IPS DF 6.9 (cell line): ENCODE measurements at regions not wholly inside any gene's neighbourhood (a gene's known extent, or its start where the extent isn't known, plus 50 kb on each side); places are given as distances from the start of the nearest gene placed in this dataset.
"Not testable (repeated sequence)": the region's sequence is repeated elsewhere in the genome, so short reads cannot be mapped to it uniquely, and the experiment has no call there.

Source experiments
- DNase-seq: peaks from one replicate; pipeline ENCODE4 v3.0.0-alpha.2; 2013; ENCODE audit warnings: low read depth, low spot score
- H3K27ac ChIP-seq: one replicate; pipeline ENCODE4 v1.5.1; 2013; ENCODE audit warnings: low read length, control low read depth
- H3K27me3 ChIP-seq: 2 replicates; pipeline ENCODE4 v1.6.1; 2013; ENCODE audit warnings: mild to moderate bottlenecking, low read length; ENCODE audit not compliant: control insufficient read depth, insufficient read depth
- H3K36me3 ChIP-seq: 2 replicates; pipeline ENCODE4 v1.6.1; 2013; ENCODE audit warnings: low read length; ENCODE audit not compliant: control insufficient read depth, insufficient read depth
- H3K4me1 ChIP-seq: 2 replicates; pipeline ENCODE4 v1.6.1; 2013; ENCODE audit warnings: low read length; ENCODE audit not compliant: control insufficient read depth, insufficient read depth
- H3K4me3 ChIP-seq: 2 replicates; pipeline ENCODE4 v1.5.1; 2013; ENCODE audit warnings: mild to moderate bottlenecking, low read length
- H3K9me3 ChIP-seq: 2 replicates; pipeline ENCODE4 v1.6.1; 2013; ENCODE audit warnings: low read length, inconsistent platforms; ENCODE audit not compliant: control insufficient read depth, insufficient read depth
- WGBS: extraction: QIAGEN DNeasy Blood & Tissue Kit; methylation state at CpG from one replicate; pipeline ENCODE4 v1.1.7; 2013; ENCODE audit warnings: mixed read lengths, missing lambda C conversion rate; ENCODE audit not compliant: insufficient read length, insufficient coverage; 5-methylcytosine and 5-hydroxymethylcytosine counted together

- Histone ChIP-seq H3K4me1 (no peaks in the 10 kb centered on the region), H3K4me3 (no peak overlapping the region), H3K36me3 (no peaks in the 10 kb centered on the region), H3K9me3 (no peaks in the 10 kb centered on the region), H3K27ac (no peak overlapping the region), H3K27me3 (no peaks in the 10 kb centered on the region)
- WGBS, result no CpG with 5 or more reads among the region's 4 CpGs
- DNase-seq, result no peak
Measured at GRCh38 chr5:21030981-21031380, 1043.0 kb upstream of the CDH18 start.

GRCh38 chr5:21024966-21025365 lies 1037.0 kb upstream of the CDH18 start:
- Histone ChIP-seq H3K4me3 (no peak overlapping the region), H3K36me3 (no peaks in the 10 kb centered on the region), H3K27ac (no peak overlapping the region), H3K27me3 (no peaks in the 10 kb centered on the region), H3K4me1 (no peaks in the 10 kb centered on the region), H3K9me3 (no peaks in the 10 kb centered on the region)
- DNase-seq, result no peak
- no CpG with 5 or more reads among the region's 1 CpG for WGBS

DNA sequence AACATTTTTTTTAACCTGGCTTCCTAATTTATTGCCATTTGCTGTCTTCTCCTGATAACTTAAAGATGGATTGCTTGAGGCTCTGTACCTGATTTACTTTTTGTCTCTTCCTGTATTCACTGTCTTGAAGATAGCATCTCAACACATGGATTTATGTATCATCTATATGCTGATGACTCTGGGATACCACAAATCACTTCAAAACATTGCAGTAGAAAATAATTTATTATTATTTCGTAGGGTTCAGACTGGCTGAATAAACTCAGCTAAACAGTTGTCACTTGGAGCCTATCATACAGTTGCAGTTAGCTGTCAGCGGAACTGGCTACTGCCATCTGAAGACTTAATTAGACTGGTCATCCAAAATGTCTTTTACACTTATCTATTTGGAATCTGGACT lies 1025.2 kb upstream of the CDH18 start:
- no peak for DNase-seq
- Histone ChIP-seq H3K36me3 (no peaks in the 10 kb centered on the region), H3K27ac (no peak overlapping the region), H3K4me1 (no peaks in the 10 kb centered on the region), H3K27me3 (no peaks in the 10 kb centered on the region), H3K4me3 (no peak overlapping the region), H3K9me3 (no peaks in the 10 kb centered on the region)
- no CpG with 5 or more reads among the region's 2 CpGs for WGBS

GRCh38 chr5:21007781-21008180 lies 1019.8 kb upstream of the CDH18 start:
- H3K27me3 ChIP-seq, result no peaks in the 10 kb centered on the region
- WGBS, result no CpG with 5 or more reads among the region's 2 CpGs
- no peaks in the 10 kb centered on the region for H3K36me3 ChIP-seq
- H3K4me3 ChIP-seq, result no peak overlapping the region
- DNase-seq, result no peak
- no peaks in the 10 kb centered on the region for H3K9me3 ChIP-seq
- H3K27ac ChIP-seq, result no peak overlapping the region
- H3K4me1 ChIP-seq, result no peaks in the 10 kb centered on the region

DNA sequence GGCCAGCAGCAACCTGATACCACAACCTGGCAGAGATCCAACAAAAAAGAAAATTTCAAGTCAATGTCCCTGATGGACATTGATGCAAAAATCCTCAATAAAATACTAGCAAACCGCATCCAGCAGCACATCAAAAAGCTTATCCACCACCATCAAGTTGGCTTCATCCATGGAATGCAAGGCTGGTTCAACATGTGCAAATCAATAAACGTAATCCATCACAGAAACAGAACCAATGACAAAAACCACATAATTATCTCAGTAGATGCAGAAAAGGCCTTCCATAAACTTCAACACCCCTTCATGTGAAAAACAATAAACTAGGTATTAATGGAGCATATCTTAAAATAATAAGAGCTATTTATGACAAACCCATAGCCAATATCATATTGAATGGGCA lies 1000.9 kb upstream of the CDH18 start:
- not testable (repeated sequence) for DNase-seq, H3K27me3 ChIP-seq, H3K4me1 ChIP-seq, H3K27ac ChIP-seq, H3K9me3 ChIP-seq, H3K4me3 ChIP-seq, H3K36me3 ChIP-seq
- no CpG with 5 or more reads among the region's 2 CpGs for WGBS

- Histone ChIP-seq H3K4me3 (no peak overlapping the region), H3K4me1 (no peaks in the 10 kb centered on the region), H3K27me3 (no peaks in the 10 kb centered on the region), H3K27ac (no peak overlapping the region), H3K9me3 (no peaks in the 10 kb centered on the region), H3K36me3 (no peaks in the 10 kb centered on the region)
- no peak for DNase-seq
- WGBS, result no CpG with 5 or more reads among the region's 2 CpGs
Measured at GRCh38 chr5:20985754-20986153, 997.8 kb upstream of the CDH18 start.

GRCh38 chr5:20974426-20974825 lies 986.4 kb upstream of the CDH18 start:
- H3K36me3 ChIP-seq, result no peaks in the 10 kb centered on the region
- no peak overlapping the region for H3K4me3 ChIP-seq
- H3K27ac ChIP-seq, result no peak overlapping the region
- DNase-seq, result no peak
- no CpG with 5 or more reads among the region's 1 CpG for WGBS
- no peaks in the 10 kb centered on the region for H3K4me1 ChIP-seq
- no peaks in the 10 kb centered on the region for H3K9me3 ChIP-seq
- H3K27me3 ChIP-seq, result no peaks in the 10 kb centered on the region

- DNase-seq, result peak; percentile 7
- WGBS, result no CpG with 5 or more reads among the region's 7 CpGs
- Histone ChIP-seq H3K27me3 (no peaks in the 10 kb centered on the region), H3K4me3 (no peak overlapping the region), H3K36me3 (no peaks in the 10 kb centered on the region), H3K9me3 (no peaks in the 10 kb centered on the region), H3K4me1 (no peaks in the 10 kb centered on the region), H3K27ac (no peak overlapping the region)
Measured at GRCh38 chr5:20972419-20972925, 984.5 kb upstream of the CDH18 start.

DNA sequence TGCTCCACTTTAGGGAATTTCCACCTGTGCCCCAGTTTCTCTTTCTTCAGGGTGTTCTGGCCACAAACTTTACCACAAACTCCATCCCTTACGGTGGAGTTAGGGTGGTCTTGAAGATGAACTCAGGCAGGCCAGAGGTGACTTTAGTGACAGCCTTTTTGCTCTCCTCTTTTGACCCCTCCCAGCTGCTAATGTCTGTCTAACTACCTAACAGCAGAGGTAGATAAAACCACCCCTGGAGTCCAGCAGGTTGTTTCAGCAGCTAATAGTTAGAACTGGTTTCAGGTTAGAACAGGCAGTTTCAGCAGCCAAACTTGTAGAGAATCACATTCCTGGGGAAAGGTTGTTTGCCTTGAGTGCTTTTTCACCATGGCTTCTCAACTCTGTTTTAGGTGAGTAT lies 971.3 kb upstream of the CDH18 start:
- DNase-seq, result no peak
- no CpG with 5 or more reads among the region's 1 CpG for WGBS
- no peaks in the 10 kb centered on the region for H3K4me1 ChIP-seq

GRCh38 chr5:20958641-20959040 lies 970.6 kb upstream of the CDH18 start:
- Histone ChIP-seq H3K4me3 (no peak overlapping the region), H3K27ac (no peak overlapping the region), H3K9me3 (no peaks in the 10 kb centered on the region), H3K36me3 (no peaks in the 10 kb centered on the region), H3K27me3 (no peaks in the 10 kb centered on the region), H3K4me1 (no peaks in the 10 kb centered on the region)
- no peak for DNase-seq
- no CpG with 5 or more reads among the region's 5 CpGs for WGBS

More for the DNA sequence above, 971.3 kb upstream of the CDH18 start:
- Histone ChIP-seq H3K36me3 (no peaks in the 10 kb centered on the region), H3K9me3 (no peaks in the 10 kb centered on the region), H3K4me3 (no peak overlapping the region), H3K27me3 (no peaks in the 10 kb centered on the region), H3K27ac (no peak overlapping the region)

DNA sequence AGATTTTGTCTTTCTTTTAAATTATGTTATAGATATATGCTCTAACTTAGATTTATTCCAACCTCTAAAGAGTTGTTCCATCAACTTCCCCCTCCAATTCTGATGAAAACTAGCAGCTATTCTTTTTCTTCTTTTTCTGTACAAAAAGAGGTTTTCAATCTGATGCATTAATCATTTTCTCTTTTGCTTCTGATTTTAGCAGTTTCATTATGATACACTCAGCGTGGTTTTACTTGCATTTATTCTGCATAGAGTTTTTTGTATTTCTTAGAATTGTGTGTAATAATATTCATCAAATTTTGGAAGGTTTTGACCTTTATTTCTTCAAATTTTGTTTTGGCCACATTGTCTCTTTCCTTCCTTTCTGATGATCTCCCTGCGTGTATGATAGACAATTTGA lies 968.1 kb upstream of the CDH18 start:
- no peak overlapping the region for H3K4me3 ChIP-seq
- no peaks in the 10 kb centered on the region for H3K9me3 ChIP-seq
- WGBS, result no CpG with 5 or more reads among the region's 2 CpGs
- DNase-seq, result no peak
- H3K27me3 ChIP-seq, result no peaks in the 10 kb centered on the region
- H3K4me1 ChIP-seq, result no peaks in the 10 kb centered on the region
- no peaks in the 10 kb centered on the region for H3K36me3 ChIP-seq
- no peak overlapping the region for H3K27ac ChIP-seq
